ENCODE measurements at regions not wholly inside any gene's neighbourhood (a gene's known extent, or its start where the extent isn't known, plus 50 kb on each side); places are given as distances from the start of the nearest gene placed in this dataset.

DNA sequence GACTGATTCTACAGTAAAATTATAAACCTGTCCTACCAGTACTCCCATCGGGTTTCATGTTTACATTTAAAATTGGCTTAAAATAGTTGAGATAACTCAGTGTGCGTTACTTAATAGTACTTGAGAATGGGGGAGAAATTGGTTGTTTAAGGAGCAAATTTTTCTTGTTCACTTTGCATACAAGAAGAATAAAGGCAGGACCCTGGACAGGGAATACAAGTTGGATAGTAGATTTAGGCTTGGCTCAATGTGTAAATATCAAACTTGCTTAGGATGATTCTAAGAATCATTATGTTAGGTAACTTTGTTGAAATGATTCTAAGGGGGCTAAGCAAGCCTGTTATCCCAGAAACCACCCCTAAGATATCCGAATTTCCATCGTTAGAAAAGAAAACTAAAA is 448.4 kb upstream of the TLE4 start:
- Histone ChIP-seq H3K36me3 (no peaks in the 10 kb centered on the region), H3K4me3 (no peak overlapping the region), H3K27me3 (no peaks in the 10 kb centered on the region), H3K4me1 (no peaks in the 10 kb centered on the region), H3K9me3 (no peaks in the 10 kb centered on the region), H3K27ac (no peak overlapping the region)
- TF ChIP-seq, protein P1, sequence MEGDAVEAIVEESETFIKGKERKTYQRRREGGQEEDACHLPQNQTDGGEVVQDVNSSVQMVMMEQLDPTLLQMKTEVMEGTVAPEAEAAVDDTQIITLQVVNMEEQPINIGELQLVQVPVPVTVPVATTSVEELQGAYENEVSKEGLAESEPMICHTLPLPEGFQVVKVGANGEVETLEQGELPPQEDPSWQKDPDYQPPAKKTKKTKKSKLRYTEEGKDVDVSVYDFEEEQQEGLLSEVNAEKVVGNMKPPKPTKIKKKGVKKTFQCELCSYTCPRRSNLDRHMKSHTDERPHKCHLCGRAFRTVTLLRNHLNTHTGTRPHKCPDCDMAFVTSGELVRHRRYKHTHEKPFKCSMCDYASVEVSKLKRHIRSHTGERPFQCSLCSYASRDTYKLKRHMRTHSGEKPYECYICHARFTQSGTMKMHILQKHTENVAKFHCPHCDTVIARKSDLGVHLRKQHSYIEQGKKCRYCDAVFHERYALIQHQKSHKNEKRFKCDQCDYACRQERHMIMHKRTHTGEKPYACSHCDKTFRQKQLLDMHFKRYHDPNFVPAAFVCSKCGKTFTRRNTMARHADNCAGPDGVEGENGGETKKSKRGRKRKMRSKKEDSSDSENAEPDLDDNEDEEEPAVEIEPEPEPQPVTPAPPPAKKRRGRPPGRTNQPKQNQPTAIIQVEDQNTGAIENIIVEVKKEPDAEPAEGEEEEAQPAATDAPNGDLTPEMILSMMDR (IDR thresholded peaks at IDR 0.05): no peak
- no peak for DNase-seq (ENCODE audit: low spot score)

DNA sequence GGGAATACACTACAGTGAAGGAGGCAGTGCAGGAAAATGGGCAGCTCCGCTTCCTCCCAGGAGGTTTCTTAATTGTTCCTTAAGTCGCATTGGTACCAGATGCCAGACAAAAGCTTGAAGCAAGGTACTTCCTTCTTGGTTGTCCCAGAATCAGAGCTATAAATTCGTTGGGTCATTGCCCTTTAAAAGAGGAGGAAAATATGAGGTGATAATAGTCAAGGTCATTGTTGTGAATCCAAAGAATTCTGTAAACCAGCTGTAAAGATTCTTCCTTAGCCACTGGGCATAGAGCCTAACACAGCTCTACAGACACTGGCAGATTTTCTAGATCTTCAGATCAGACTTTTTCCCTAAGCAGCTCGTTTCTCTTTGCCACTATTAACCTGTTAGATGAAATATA is 444.1 kb upstream of the TLE4 start:
- DNase-seq (ENCODE audit: low spot score): no peak
- H3K27ac ChIP-seq: no peak overlapping the region
- H3K4me3 ChIP-seq: no peak overlapping the region
- no peaks in the 10 kb centered on the region for H3K36me3 ChIP-seq
- TF ChIP-seq, protein P1 (IDR thresholded peaks at IDR 0.05): no peak
- H3K27me3 ChIP-seq: no peaks in the 10 kb centered on the region
- H3K4me1 ChIP-seq: no peaks in the 10 kb centered on the region
- H3K9me3 ChIP-seq: no peaks in the 10 kb centered on the region

DNA sequence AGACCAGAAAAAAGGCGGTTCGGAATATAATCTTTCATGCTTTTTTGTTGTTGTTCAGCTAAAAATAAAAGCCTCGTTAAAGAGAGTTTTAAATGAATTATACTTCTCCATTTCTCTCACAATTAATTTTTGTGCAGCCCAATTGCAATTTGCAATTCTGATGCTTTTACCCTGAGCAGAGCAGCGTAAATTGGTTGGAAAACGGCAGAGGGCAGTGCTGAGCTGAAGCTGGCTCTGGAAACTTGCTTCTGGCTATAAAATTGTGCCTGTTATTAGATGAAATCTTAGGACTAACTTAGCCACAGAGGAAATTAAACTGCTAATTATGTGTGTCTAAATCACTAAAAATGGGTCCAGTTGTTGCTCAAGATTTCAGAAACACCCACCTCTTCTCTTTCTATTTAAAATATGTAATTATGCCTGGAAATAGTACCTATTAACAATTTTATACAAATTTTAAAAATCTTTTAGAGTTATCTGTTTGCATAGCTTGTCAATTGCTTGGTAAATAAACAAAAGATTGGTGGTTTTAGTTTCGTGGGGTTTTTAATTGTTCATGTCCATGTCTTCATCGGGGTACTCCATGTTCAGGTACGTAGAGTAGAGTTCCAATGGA is 441.8 kb upstream of the TLE4 start:
- Histone ChIP-seq H3K36me3 (no peaks in the 10 kb centered on the region), H3K4me1 (no peaks in the 10 kb centered on the region), H3K27me3 (no peaks in the 10 kb centered on the region), H3K27ac (no peak overlapping the region), H3K4me3 (no peak overlapping the region), H3K9me3 (no peaks in the 10 kb centered on the region)
- no peak for DNase-seq (ENCODE audit: low spot score)
- TF ChIP-seq, protein P1 (IDR thresholded peaks at IDR 0.05): peak; percentile 25 to 80

DNA sequence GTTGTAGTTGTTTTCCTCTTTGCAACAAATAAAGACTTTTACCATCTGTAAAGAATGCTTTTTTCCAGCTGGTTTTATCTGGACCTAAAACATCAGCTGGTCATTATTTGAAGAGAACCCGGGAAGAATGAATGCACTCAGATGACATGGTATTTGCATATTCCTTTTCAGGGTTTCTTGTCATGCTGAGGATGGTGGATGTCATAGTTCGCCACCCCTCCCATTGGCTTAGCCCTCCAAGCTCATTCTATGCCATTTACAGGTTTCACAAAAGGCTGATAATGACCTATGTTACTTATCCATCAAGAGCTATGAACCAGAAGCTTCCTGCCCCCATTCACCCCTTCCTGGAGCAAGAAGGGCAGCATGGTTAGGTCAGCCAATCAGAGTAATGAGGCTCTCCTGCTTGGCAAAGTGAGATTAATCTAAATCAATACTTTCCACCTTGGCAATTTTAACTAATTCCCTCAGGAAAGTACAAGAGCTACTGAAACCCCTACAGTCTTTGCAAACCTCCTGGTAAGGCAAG is 440.5 kb upstream of the TLE4 start:
- no peak for DNase-seq (ENCODE audit: low spot score)
- Histone ChIP-seq H3K4me1 (no peaks in the 10 kb centered on the region), H3K9me3 (no peaks in the 10 kb centered on the region), H3K27me3 (no peaks in the 10 kb centered on the region), H3K27ac (no peak overlapping the region), H3K4me3 (no peak overlapping the region), H3K36me3 (no peaks in the 10 kb centered on the region)
- TF ChIP-seq, protein P1 (IDR thresholded peaks at IDR 0.05): no peak

DNA sequence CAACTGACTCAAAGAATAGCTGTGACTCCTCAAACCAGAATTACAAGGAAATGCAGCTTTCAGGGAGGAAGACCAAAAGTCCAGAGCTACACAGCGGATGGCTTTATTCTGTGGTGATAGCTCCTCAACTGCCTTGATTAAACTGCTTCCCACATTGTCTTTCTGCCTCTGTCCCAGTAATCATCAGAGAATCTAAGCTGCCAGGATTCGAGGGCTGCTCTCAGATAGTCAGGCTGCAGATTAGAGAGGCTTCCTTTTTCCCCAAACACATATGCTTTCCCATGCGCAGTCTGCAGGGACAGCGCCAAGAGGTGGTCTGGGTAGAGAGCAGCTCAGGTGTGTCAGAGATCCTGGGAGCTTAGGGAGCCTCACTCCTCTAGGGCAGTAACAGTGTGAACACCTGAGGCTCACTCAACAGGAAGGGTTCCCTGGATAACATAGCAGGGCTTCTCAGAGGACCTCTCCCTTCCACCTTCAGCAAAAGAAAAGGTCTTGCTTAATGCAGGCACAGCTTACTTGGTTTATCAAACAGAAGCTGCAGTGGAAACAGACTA is 439.9 kb upstream of the TLE4 start:
- H3K27me3 ChIP-seq: no peaks in the 10 kb centered on the region
- no peak overlapping the region for H3K4me3 ChIP-seq
- no peaks in the 10 kb centered on the region for H3K9me3 ChIP-seq
- DNase-seq (ENCODE audit: low spot score): no peak
- TF ChIP-seq, protein P1 (IDR thresholded peaks at IDR 0.05): no peak
- no peaks in the 10 kb centered on the region for H3K36me3 ChIP-seq
- H3K27ac ChIP-seq: no peak overlapping the region
- H3K4me1 ChIP-seq: no peaks in the 10 kb centered on the region

DNA sequence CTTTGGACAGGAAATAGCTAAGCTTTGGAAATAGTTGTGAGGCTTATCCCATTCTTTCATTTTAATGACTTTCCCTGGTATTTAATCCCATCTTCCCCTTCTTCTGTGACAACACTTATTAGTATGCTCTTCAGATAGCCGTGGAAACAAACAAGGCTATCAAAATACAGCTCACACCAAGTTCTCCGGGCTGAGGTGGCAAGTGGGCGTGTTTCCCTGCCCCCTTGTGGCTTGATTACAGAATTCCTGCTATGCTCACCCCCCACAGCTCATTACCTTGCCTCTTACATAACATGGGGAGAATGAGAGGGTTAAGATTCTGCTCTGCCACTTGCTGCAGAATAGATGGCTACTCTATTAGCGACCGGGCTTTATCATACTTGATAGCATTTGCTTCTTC is 437.1 kb upstream of the TLE4 start:
- Histone ChIP-seq H3K36me3 (no peaks in the 10 kb centered on the region), H3K27ac (no peak overlapping the region), H3K4me1 (no peaks in the 10 kb centered on the region), H3K27me3 (no peaks in the 10 kb centered on the region), H3K9me3 (no peaks in the 10 kb centered on the region), H3K4me3 (no peak overlapping the region)
- TF ChIP-seq, protein P1 (IDR thresholded peaks at IDR 0.05): no peak
- DNase-seq (ENCODE audit: low spot score): no peak
